C4-2B (cell line): ENCODE measurements at regions not wholly inside any gene's neighbourhood (a gene's known extent, or its start where the extent isn't known, plus 50 kb on each side); places are given as distances from the start of the nearest gene placed in this dataset.

Experiments used
- CTCF ChIP-seq: fragments of 450-650 bp; conservative IDR thresholded peaks from 2 replicates; pipeline ENCODE4 v1.5.1; 2017; ENCODE audit warnings: mild to moderate bottlenecking
- ZFX ChIP-seq: fragments of 450-650 bp; IDR thresholded peaks from 2 replicates; pipeline ENCODE4 v1.6.1; 2017

GRCh38 chr15:95880031-95880570 is 450.4 kb upstream of the NR2F2 start:
- TF ChIP-seq CTCF: no peak
- no peak for TF ChIP-seq ZFX
